ENCODE measurements at regions not wholly inside any gene's neighbourhood (a gene's known extent, or its start where the extent isn't known, plus 50 kb on each side); places are given as distances from the start of the nearest gene placed in this dataset.

DNA sequence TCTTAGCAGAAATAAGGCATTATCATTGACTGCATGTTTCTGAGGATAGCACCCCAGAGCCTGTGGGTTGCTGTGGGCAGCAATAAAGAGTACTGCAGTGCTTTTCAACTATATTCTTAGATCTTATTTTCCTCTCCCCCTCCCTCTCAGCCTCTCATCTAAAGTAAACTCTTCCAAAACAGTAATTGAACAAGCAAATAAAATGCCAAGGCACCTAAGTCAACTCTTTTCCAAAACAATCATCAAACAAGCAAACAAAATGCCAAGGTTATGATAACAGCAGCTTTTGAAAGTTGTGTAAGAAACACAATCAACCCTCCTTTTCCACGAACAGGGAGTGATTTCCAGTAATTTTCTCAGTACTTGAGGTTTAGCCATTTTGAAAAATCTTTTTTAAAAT lies 1542.6 kb downstream of the AACS start:
- TF ChIP-seq, protein P1, sequence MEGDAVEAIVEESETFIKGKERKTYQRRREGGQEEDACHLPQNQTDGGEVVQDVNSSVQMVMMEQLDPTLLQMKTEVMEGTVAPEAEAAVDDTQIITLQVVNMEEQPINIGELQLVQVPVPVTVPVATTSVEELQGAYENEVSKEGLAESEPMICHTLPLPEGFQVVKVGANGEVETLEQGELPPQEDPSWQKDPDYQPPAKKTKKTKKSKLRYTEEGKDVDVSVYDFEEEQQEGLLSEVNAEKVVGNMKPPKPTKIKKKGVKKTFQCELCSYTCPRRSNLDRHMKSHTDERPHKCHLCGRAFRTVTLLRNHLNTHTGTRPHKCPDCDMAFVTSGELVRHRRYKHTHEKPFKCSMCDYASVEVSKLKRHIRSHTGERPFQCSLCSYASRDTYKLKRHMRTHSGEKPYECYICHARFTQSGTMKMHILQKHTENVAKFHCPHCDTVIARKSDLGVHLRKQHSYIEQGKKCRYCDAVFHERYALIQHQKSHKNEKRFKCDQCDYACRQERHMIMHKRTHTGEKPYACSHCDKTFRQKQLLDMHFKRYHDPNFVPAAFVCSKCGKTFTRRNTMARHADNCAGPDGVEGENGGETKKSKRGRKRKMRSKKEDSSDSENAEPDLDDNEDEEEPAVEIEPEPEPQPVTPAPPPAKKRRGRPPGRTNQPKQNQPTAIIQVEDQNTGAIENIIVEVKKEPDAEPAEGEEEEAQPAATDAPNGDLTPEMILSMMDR (IDR thresholded peaks at IDR 0.05) = no peak
- no peak for TF ChIP-seq POLR2A (IDR thresholded peaks at IDR 0.05)
